ENCODE measurements at regions not wholly inside any gene's neighbourhood (a gene's known extent, or its start where the extent isn't known, plus 50 kb on each side); places are given as distances from the start of the nearest gene placed in this dataset.
A peak's percentile ranks its signal among the peaks of the same experiment; 100 is the strongest.

- no peak overlapping the region for H3K27ac ChIP-seq
- H3K9me3 ChIP-seq, result no peaks in the 10 kb centered on the region
- H3K4me1 ChIP-seq, result no peaks in the 10 kb centered on the region
- no peaks in the 10 kb centered on the region for H3K36me3 ChIP-seq
- no peak overlapping the region for H3K4me3 ChIP-seq
- no peak for TF ChIP-seq CTCF (IDR thresholded peaks at IDR 0.05)
- TF ChIP-seq POLR2AphosphoS5 (IDR thresholded peaks at IDR 0.05), result no peak
- TF ChIP-seq EP300 (IDR thresholded peaks at IDR 0.05), result no peak
- TF ChIP-seq POLR2A (IDR thresholded peaks at IDR 0.05), result no peak
- 80% methylated on average over 11 of the region's 14 CpGs for WGBS
- H3K27me3 ChIP-seq, result no peaks in the 10 kb centered on the region
- peak in 1 of 2 donors; percentile 40 for DNase-seq (ENCODE audit: low spot score in 2 of 2)
Measured at GRCh38 chr2:2516386-2516785, 185.3 kb upstream of the MYT1L start.

- no peaks in the 10 kb centered on the region for H3K36me3 ChIP-seq
- H3K4me1 ChIP-seq, result no peaks in the 10 kb centered on the region
- peaks cover under 1% of the 10 kb centered on the region for H3K27me3 ChIP-seq
- TF ChIP-seq POLR2AphosphoS5 (IDR thresholded peaks at IDR 0.05) (no peak), CTCF (IDR thresholded peaks at IDR 0.05) (no peak), EP300 (IDR thresholded peaks at IDR 0.05) (no peak), POLR2A (IDR thresholded peaks at IDR 0.05) (no peak)
- H3K4me3 ChIP-seq, result no peak overlapping the region
- H3K9me3 ChIP-seq, result no peaks in the 10 kb centered on the region
- 84% methylated on average over 10 of the region's 10 CpGs for WGBS
- DNase-seq (ENCODE audit: low spot score in 2 of 2), result peak in 1 of 2 donors; percentile 64
- H3K27ac ChIP-seq, result no peak overlapping the region
Measured at GRCh38 chr2:2512931-2513330, 181.9 kb upstream of the MYT1L start.

- H3K36me3 ChIP-seq, result no peaks in the 10 kb centered on the region
- no peaks in the 10 kb centered on the region for H3K4me1 ChIP-seq
- TF ChIP-seq POLR2A (IDR thresholded peaks at IDR 0.05), result no peak
- no peak for TF ChIP-seq POLR2AphosphoS5 (IDR thresholded peaks at IDR 0.05)
- TF ChIP-seq EP300 (IDR thresholded peaks at IDR 0.05), result no peak
- no peak for TF ChIP-seq CTCF (IDR thresholded peaks at IDR 0.05)
- H3K27me3 ChIP-seq, result peaks cover 3% of the 10 kb centered on the region
- DNase-seq (ENCODE audit: low spot score in 2 of 2), result no peak
- no peak overlapping the region for H3K4me3 ChIP-seq
- WGBS, result 79% methylated on average over 6 of the region's 20 CpGs
- no peak overlapping the region for H3K27ac ChIP-seq
- no peaks in the 10 kb centered on the region for H3K9me3 ChIP-seq
Measured at GRCh38 chr2:2507417-2507997, 176.4 kb upstream of the MYT1L start.

GRCh38 chr2:2506536-2506935, 175.5 kb upstream of the MYT1L start:
- no peak for DNase-seq (ENCODE audit: low spot score in 2 of 2)
- 95% methylated on average over 6 of the region's 6 CpGs for WGBS
- H3K4me3 ChIP-seq, result no peak overlapping the region
- no peaks in the 10 kb centered on the region for H3K36me3 ChIP-seq
- H3K27ac ChIP-seq, result no peak overlapping the region
- peaks cover 3% of the 10 kb centered on the region for H3K27me3 ChIP-seq
- no peak for TF ChIP-seq EP300 (IDR thresholded peaks at IDR 0.05)
- TF ChIP-seq POLR2AphosphoS5 (IDR thresholded peaks at IDR 0.05), result no peak
- no peak for TF ChIP-seq CTCF (IDR thresholded peaks at IDR 0.05)
- TF ChIP-seq POLR2A (IDR thresholded peaks at IDR 0.05), result no peak
- H3K9me3 ChIP-seq, result no peaks in the 10 kb centered on the region
- H3K4me1 ChIP-seq, result no peaks in the 10 kb centered on the region

- 79% methylated on average over 4 of the region's 4 CpGs for WGBS
- H3K4me3 ChIP-seq, result no peak overlapping the region
- no peaks in the 10 kb centered on the region for H3K4me1 ChIP-seq
- DNase-seq (ENCODE audit: low spot score in 2 of 2), result no peak
- no peak overlapping the region for H3K27ac ChIP-seq
- peaks cover 3% of the 10 kb centered on the region for H3K27me3 ChIP-seq
- H3K36me3 ChIP-seq, result no peaks in the 10 kb centered on the region
- TF ChIP-seq POLR2A (IDR thresholded peaks at IDR 0.05) (no peak), CTCF (IDR thresholded peaks at IDR 0.05) (no peak), POLR2AphosphoS5 (IDR thresholded peaks at IDR 0.05) (no peak), EP300 (IDR thresholded peaks at IDR 0.05) (no peak)
- H3K9me3 ChIP-seq, result no peaks in the 10 kb centered on the region
Measured at GRCh38 chr2:2505604-2506003, 174.5 kb upstream of the MYT1L start.

All from suprapubic skin (tissue), 4 donors.